GM12878 (cell line): ENCODE measurements at regions not wholly inside any gene's neighbourhood (a gene's known extent, or its start where the extent isn't known, plus 50 kb on each side); places are given as distances from the start of the nearest gene placed in this dataset.
A peak's percentile ranks its signal among the peaks of the same experiment; 100 is the strongest.

Source experiments
- ATAC-seq: fragments of 200-7000 bp; cut with Tn5 transposase; 3 replicates; pipeline ENCODE4 v1.9.1; 2020; ENCODE audit warnings: mild to moderate bottlenecking, moderate library complexity
- BruUV-seq: library from RNA; stranded (reverse); fragments of 400-500 nt; replicated peaks from 2 replicates; lab custom pipeline; 2021; lab: Mats Ljungman, UMichigan
- CTCF ChIA-PET: fragments of 300-600 bp; sonication (Branson Sonifier 250); formaldehyde crosslinking; extraction: SDS; loops from one replicate; lab custom pipeline; 2021; ENCODE audit warnings: inconsistent platforms; lab: Yijun Ruan, JAX
- POLR2A ChIA-PET: fragments of 350-600 bp; formaldehyde crosslinking; extraction: SDS; loops from one replicate; lab custom pipeline; 2021; ENCODE audit warnings: inconsistent platforms; lab: Charles Lee
- RAD21 ChIA-PET: fragments of 300-600 bp; sonication (Branson Sonifier 250); formaldehyde crosslinking; loops from one replicate; lab custom pipeline; 2023; ENCODE audit warnings: antibody characterized with exemption; ENCODE audit not compliant: unreplicated experiment; lab: Charles Lee
- SMC1A ChIA-PET: fragments of 300-600 bp; sonication (Branson Sonifier 250); formaldehyde crosslinking; loops from one replicate; lab custom pipeline; 2023; ENCODE audit not compliant: unreplicated experiment, uncharacterized antibody; lab: Charles Lee
- DNase-seq: peaks from one replicate; pipeline ENCODE4 v3.0.0-alpha.2; 2011; ENCODE audit warnings: low read depth, low spot score
- FAIRE-seq: peaks from 3 replicates; lab custom pipeline; 2011; peaks lifted over from hg19 to GRCh38; lab: Jason Lieb, UNC
- H2AFZ ChIP-seq: 2 replicates; pipeline ENCODE4 v1.6.0; 2011; ENCODE audit warnings: low read depth, low read length, control low read depth; ENCODE audit not compliant: control insufficient read depth
- H3K27ac ChIP-seq: 2 replicates; pipeline ENCODE4 v1.5.1; 2011; ENCODE audit warnings: control low read depth; ENCODE audit not compliant: control insufficient read depth, insufficient read depth
- H3K27me3 ChIP-seq, 2 experiments: replicated peaks in 1 of 2; 2 replicates each; pipeline versions ENCODE4 v1.6.0 to v1.6.1; 2011; ENCODE audit warnings: low read length in 1 of 2; ENCODE audit not compliant: control insufficient read depth in 2 of 2, insufficient read depth in 2 of 2
- H3K36me3 ChIP-seq, 2 experiments: 2 replicates each; pipeline ENCODE4 v1.5.1; 2011; ENCODE audit warnings: low read length in 1 of 2; ENCODE audit not compliant: control insufficient read depth in 2 of 2, insufficient read depth in 2 of 2
- H3K4me1 ChIP-seq: 2 replicates; pipeline ENCODE4 v1.6.1; 2011; ENCODE audit warnings: mild to moderate bottlenecking, low read length, moderate library complexity, mixed read lengths; ENCODE audit not compliant: control insufficient read depth, insufficient read depth
- H3K4me2 ChIP-seq: 2 replicates; pipeline ENCODE4 v1.6.0; 2011; ENCODE audit warnings: control low read depth; ENCODE audit not compliant: control insufficient read depth, insufficient read depth
- H3K4me3 ChIP-seq: fragments of 200-600 bp; sonication (generic); 2 replicates; pipeline ENCODE4 v1.5.1; 2016
- H3K79me2 ChIP-seq: 2 replicates; pipeline ENCODE4 v1.6.0; 2011; ENCODE audit warnings: low read length; ENCODE audit not compliant: control insufficient read depth, insufficient read depth
- H3K9ac ChIP-seq: 2 replicates; pipeline ENCODE4 v1.8.0; 2011; ENCODE audit warnings: low read length, control low read depth, mixed read lengths; ENCODE audit not compliant: control insufficient read depth, insufficient read depth
- H3K9me3 ChIP-seq: replicated peaks from 3 replicates; pipeline ENCODE4 v1.5.1; 2011; ENCODE audit warnings: mild to moderate bottlenecking, low read length; ENCODE audit not compliant: control insufficient read depth, insufficient read depth
- H4K20me1 ChIP-seq: 2 replicates; pipeline ENCODE4 v1.6.0; 2011; ENCODE audit not compliant: control insufficient read depth, insufficient read depth
- ATF2 ChIP-seq: IDR thresholded peaks from 2 replicates; pipeline ENCODE4 v1.6.1; 2012; ENCODE audit warnings: low read length, inconsistent platforms
- CHD1 ChIP-seq: IDR thresholded peaks from 2 replicates; pipeline ENCODE4 v1.6.1; 2012; ENCODE audit warnings: low read depth, low read length, improper control_type of control experiment
- CREB1 ChIP-seq: IDR thresholded peaks from 2 replicates; pipeline ENCODE4 v1.6.1; 2012; ENCODE audit warnings: low read depth, mild to moderate bottlenecking, inconsistent platforms
- HDAC6 ChIP-seq: fragments of 200-600 bp; sonication (generic); IDR thresholded peaks from one replicate; pipeline ENCODE4 v1.8.0; 2017; ENCODE audit warnings: antibody characterized with exemption; ENCODE audit not compliant: unreplicated experiment
- HDGF ChIP-seq: fragments of 450-650 bp; IDR thresholded peaks from 2 replicates; pipeline ENCODE4 v1.6.1; 2016; ENCODE audit warnings: antibody characterized with exemption
- MTA2 ChIP-seq: fragments of 450-650 bp; IDR thresholded peaks from 2 replicates; pipeline ENCODE4 v1.6.1; 2016; ENCODE audit warnings: low read depth, mild to moderate bottlenecking, moderate library complexity
- NBN ChIP-seq: fragments of 450-650 bp; IDR thresholded peaks from 2 replicates; pipeline ENCODE4 v1.6.1; 2016
- NFXL1 ChIP-seq: fragments of 450-650 bp; IDR thresholded peaks from 2 replicates; pipeline ENCODE4 v1.6.1; 2017; ENCODE audit warnings: antibody characterized with exemption, mild to moderate bottlenecking, borderline replicate concordance
- POLR2AphosphoS5 ChIP-seq: IDR thresholded peaks from 2 replicates; pipeline ENCODE4 v1.6.1; 2011; ENCODE audit warnings: mild to moderate bottlenecking, low read length, inconsistent platforms
- SUPT20H ChIP-seq: IDR thresholded peaks from 2 replicates; pipeline ENCODE4 v1.6.1; 2011; ENCODE audit warnings: low read depth, mild to moderate bottlenecking, low read length, moderate library complexity, borderline replicate concordance; ENCODE audit not compliant: control insufficient read depth
- TARDBP ChIP-seq: IDR thresholded peaks from 2 replicates; pipeline ENCODE4 v1.6.1; 2016; ENCODE audit warnings: borderline replicate concordance
- WGBS: methylation state at CpG from one replicate; pipeline ENCODE4 v1.1.6; 2016; ENCODE audit warnings: low lambda C conversion rate; ENCODE audit not compliant: insufficient replicate concordance, insufficient coverage; ENCODE audit errors: missing lambda C conversion rate; 5-methylcytosine and 5-hydroxymethylcytosine counted together
- in situ Hi-C: fragments of 300-500 bp; cut with MboI; formaldehyde crosslinking; loops from 9 replicates; pipeline ENCODE4 v1.14.3; 2018; ENCODE audit warnings: mixed read lengths
- intact Hi-C: fragments of 100-400 bp; cut with micrococcal nuclease; formaldehyde crosslinking; loops from one replicate; pipeline ENCODE4 v1.14.2; 2022; ENCODE audit not compliant: unreplicated experiment

DNA sequence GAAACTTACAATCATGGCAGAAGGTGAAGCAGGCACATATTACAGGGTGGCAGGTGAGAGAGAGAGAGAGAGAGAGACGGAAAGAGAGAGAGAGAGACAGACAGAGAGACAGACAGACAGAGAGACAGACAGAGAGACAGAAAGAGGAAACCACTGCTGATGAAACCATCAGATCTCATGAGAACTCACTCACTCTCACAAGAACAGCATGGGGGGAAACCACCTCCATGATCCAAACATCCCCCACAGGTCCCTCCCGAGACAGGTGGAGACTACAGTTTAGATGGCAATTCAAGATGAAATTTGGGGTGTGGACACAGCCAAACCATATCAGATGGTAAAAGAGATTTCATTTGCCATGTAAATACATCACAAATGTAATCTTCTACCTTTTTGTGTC, 708.1 kb downstream of the MRPL39 start:
- ChIA-PET CTCF (interaction anchor here (1.1 to 4.7 kb wide), 3 partner anchors 415 to 489 kb away, joined by 4 to 70 read pairs (median 6); no protein-coding TSS in a partner anchor), POLR2A (no interaction called here), SMC1A (interaction anchor here (0.7 to 6.7 kb wide), 9 partner anchors 96 to 488 kb away, joined by 3 to 72 read pairs (median 5); no protein-coding TSS in a partner anchor), RAD21 (interaction anchor here (0.6 to 2.5 kb wide), 4 partner anchors 70 to 1273 kb away, joined by 3 to 17 read pairs (median 6); no protein-coding TSS in a partner anchor)
- Histone ChIP-seq H3K9ac (no peak overlapping the region), H3K4me2 (no peak overlapping the region), H3K36me3 (no peaks in the 10 kb centered on the region), H2AFZ (peak overlapping the region; percentile 44), H3K9me3 (peaks cover 2% of the 10 kb centered on the region; the same call in 2 of the 3 replicates), H3K4me3 (no peak overlapping the region), H3K79me2 (no peaks in the 10 kb centered on the region), H4K20me1 (no peaks in the 10 kb centered on the region), H3K27ac (no peak overlapping the region), H3K27me3 (no peaks in the 10 kb centered on the region), H3K4me1 (no peaks in the 10 kb centered on the region)
- in situ Hi-C loops (loop anchor here (5.0 to 10.0 kb wide), 4 partner anchors 143 to 493 kb away; no protein-coding TSS in a partner anchor), intact Hi-C loops (loop anchor here (2.0 to 10.0 kb wide), 5 partner anchors 56 to 663 kb away; no protein-coding TSS in a partner anchor)
- TF ChIP-seq POLR2AphosphoS5 (no peak), MTA2 (peak; percentile 38; the same call in 1 of the 2 replicates), HDGF (no peak), NFXL1 (no peak), NBN (0 out of 2 replicates have a peak, but pooled peaks have one; percentile 28), CREB1 (no peak), TARDBP (no peak), HDAC6 (no peak), ATF2 (no peak), SUPT20H (no peak), CHD1 (no peak)
- DNase-seq, result peak; percentile 16
- BruUV-seq, result no TSS peak
- peak; percentile 44 for FAIRE-seq
- ATAC-seq, result peak; percentile 76
- WGBS, result 0% methylated on average over 2 of the region's 2 CpGs
